GM23338 (cell line): ENCODE measurements at regions not wholly inside any gene's neighbourhood (a gene's known extent, or its start where the extent isn't known, plus 50 kb on each side); places are given as distances from the start of the nearest gene placed in this dataset.

ENCODE experiments used
- ATAC-seq: fragments of 200-7000 bp; cut with Tn5 transposase; 3 replicates; pipeline ENCODE4 v1.9.1; 2020
- DNase-seq: peaks from one replicate; pipeline ENCODE4 v3.0.0-alpha.2; 2015; ENCODE audit warnings: low spot score
- H2AFZ ChIP-seq: fragments of 200-600 bp; sonication (generic); 2 replicates; pipeline ENCODE4 v1.8.0; 2016; ENCODE audit warnings: antibody characterized with exemption, mild to moderate bottlenecking, moderate library complexity
- H3F3A ChIP-seq: fragments of 200-600 bp; sonication (generic); replicated peaks from 2 replicates; pipeline ENCODE4 v1.8.0; 2017; ENCODE audit warnings: antibody characterized with exemption, mixed run types, low read depth
- H3K27ac ChIP-seq: fragments of 200-600 bp; sonication (generic); 2 replicates; pipeline ENCODE4 v1.6.1; 2016; ENCODE audit warnings: low read depth
- H3K27me3 ChIP-seq: fragments of 200-600 bp; sonication (generic); 2 replicates; pipeline ENCODE4 v1.8.0; 2016; ENCODE audit warnings: mild to moderate bottlenecking, mixed run types, moderate library complexity; ENCODE audit not compliant: insufficient read depth
- H3K36me3 ChIP-seq: fragments of 200-600 bp; sonication (generic); 2 replicates; pipeline ENCODE4 v1.8.0; 2016; ENCODE audit warnings: mild to moderate bottlenecking; ENCODE audit not compliant: insufficient read depth
- H3K4me1 ChIP-seq: fragments of 200-600 bp; sonication (generic); 2 replicates; pipeline ENCODE4 v1.8.0; 2016; ENCODE audit warnings: mild to moderate bottlenecking, moderate library complexity; ENCODE audit not compliant: insufficient read depth
- H3K4me2 ChIP-seq: fragments of 200-600 bp; sonication (generic); 2 replicates; pipeline ENCODE4 v1.7.1; 2017; ENCODE audit warnings: mixed run types
- H3K4me3 ChIP-seq: fragments of 200-600 bp; sonication (generic); 2 replicates; pipeline ENCODE4 v1.6.1; 2016; ENCODE audit warnings: mixed run types
- H3K79me2 ChIP-seq: fragments of 200-600 bp; sonication (generic); replicated peaks from 2 replicates; pipeline ENCODE4 v1.8.0; 2017; ENCODE audit warnings: mild to moderate bottlenecking; ENCODE audit not compliant: insufficient read depth
- H3K9me2 ChIP-seq: fragments of 200-600 bp; sonication (generic); 2 replicates; pipeline ENCODE4 v1.8.0; 2017; ENCODE audit not compliant: insufficient read depth
- H4K20me1 ChIP-seq: fragments of 200-600 bp; sonication (generic); replicated peaks from 2 replicates; pipeline ENCODE4 v1.8.0; 2017; ENCODE audit warnings: mild to moderate bottlenecking; ENCODE audit not compliant: insufficient read depth
- H3K27ac Mint-ChIP-seq: 2 replicates; pipeline ENCODE4 v1.8.0; 2020; ENCODE audit warnings: inconsistent platforms, mild to moderate bottlenecking, moderate library complexity, mixed read lengths
- H3K27me3 Mint-ChIP-seq: 3 replicates; pipeline ENCODE4 v1.8.0; 2022; ENCODE audit warnings: low read depth, mild to moderate bottlenecking, moderate library complexity, mixed read lengths, inconsistent platforms; ENCODE audit not compliant: insufficient read depth, poor library complexity
- H3K36me3 Mint-ChIP-seq: 3 replicates; pipeline ENCODE4 v1.8.0; 2021; ENCODE audit warnings: low read depth, mild to moderate bottlenecking, inconsistent platforms, moderate library complexity, mixed read lengths
- H3K4me1 Mint-ChIP-seq: 3 replicates; pipeline ENCODE4 v1.8.0; 2020; ENCODE audit warnings: mild to moderate bottlenecking, inconsistent platforms, mixed read lengths
- H3K4me3 Mint-ChIP-seq: 3 replicates; pipeline ENCODE4 v1.8.0; 2021; ENCODE audit warnings: moderate library complexity, mild to moderate bottlenecking, inconsistent platforms, mixed read lengths
- H3K9me3 Mint-ChIP-seq: 3 replicates; pipeline ENCODE4 v1.8.0; 2020; ENCODE audit warnings: moderate library complexity, mild to moderate bottlenecking, inconsistent platforms, mixed read lengths
- CREB1 ChIP-seq: fragments of 250-450 bp; sonication (Bioruptor Pico); IDR thresholded peaks from 2 replicates; pipeline ENCODE4 v1.5.0; 2020; ENCODE audit warnings: low read depth, mild to moderate bottlenecking, moderate library complexity
- CTCF ChIP-seq, 2 experiments: fragments of 200-600 bp in 1 of 2; sonication (generic) in 1 of 2; conservative IDR thresholded peaks; 2 replicates each; pipeline versions ENCODE4 v1.5.1 to v1.6.1; 2016 to 2017; ENCODE audit warnings: antibody characterized with exemption in 2 of 2, low read depth in 2 of 2, mild to moderate bottlenecking in 2 of 2, moderate library complexity in 1 of 2
- ETS1 ChIP-seq: IDR thresholded peaks from 2 replicates; pipeline ENCODE4 v1.6.1; 2016; ENCODE audit warnings: antibody characterized with exemption
- EZH2 ChIP-seq: fragments of 200-600 bp; sonication (generic); IDR thresholded peaks from one replicate; pipeline ENCODE4 v1.8.0; 2017; ENCODE audit warnings: antibody characterized with exemption, mild to moderate bottlenecking, low read depth; ENCODE audit not compliant: unreplicated experiment
- EZH2phosphoT487 ChIP-seq: fragments of 200-600 bp; sonication (generic); IDR thresholded peaks from one replicate; pipeline ENCODE4 v1.8.1; 2018; ENCODE audit warnings: antibody characterized with exemption; ENCODE audit not compliant: unreplicated experiment
- NANOG ChIP-seq: IDR thresholded peaks from 2 replicates; pipeline ENCODE4 v1.6.1; 2016; ENCODE audit warnings: antibody characterized with exemption, borderline replicate concordance
- POLR2AphosphoS5 ChIP-seq: IDR thresholded peaks from 2 replicates; pipeline ENCODE4 v1.6.1; 2016; ENCODE audit warnings: antibody characterized with exemption, low read depth
- REST ChIP-seq: IDR thresholded peaks from one replicate; pipeline ENCODE4 v1.6.1; 2018; ENCODE audit warnings: antibody characterized with exemption; ENCODE audit not compliant: unreplicated experiment
- STAT1 ChIP-seq: IDR thresholded peaks from one replicate; pipeline ENCODE4 v1.6.1; 2016; ENCODE audit warnings: antibody characterized with exemption; ENCODE audit not compliant: unreplicated experiment
- ZNF114 ChIP-seq: fragments of 250-450 bp; sonication (Bioruptor Pico); IDR thresholded peaks from 2 replicates; pipeline ENCODE4 v1.5.0; 2020; ENCODE audit warnings: mild to moderate bottlenecking, moderate library complexity
- ZNF331 ChIP-seq: fragments of 250-450 bp; sonication (Bioruptor Pico); IDR thresholded peaks from 2 replicates; pipeline ENCODE4 v1.5.0; 2020; ENCODE audit warnings: low read depth, mild to moderate bottlenecking, moderate library complexity
- ZNF462 ChIP-seq: fragments of 250-450 bp; sonication (Bioruptor Pico); IDR thresholded peaks from 2 replicates; pipeline ENCODE4 v1.5.0; 2020; ENCODE audit warnings: mild to moderate bottlenecking, moderate library complexity

GRCh38 chr11:122337241-122337640, 221.2 kb upstream of the BLID start (continued):
- TF ChIP-seq REST (no peak), ETS1 (no peak), EZH2phosphoT487 (no peak), EZH2 (no peak), CTCF (conservative IDR thresholded peaks at IDR 0.05; ENCODE audit: low read depth in 2 of 2) (no peak), CREB1 (CRISPR knock-in tag) (no peak), POLR2AphosphoS5 (no peak), ZNF114 (CRISPR knock-in tag) (no peak), ZNF331 (CRISPR knock-in tag) (no peak), STAT1 (no peak)

- no peak overlapping the region for H2AFZ ChIP-seq
- no peak overlapping the region for H3K27ac Mint-ChIP-seq
- H3K9me3 Mint-ChIP-seq = no peaks in the 10 kb centered on the region
- H3K36me3 Mint-ChIP-seq = no peaks in the 10 kb centered on the region
- no peaks in the 10 kb centered on the region for H3F3A ChIP-seq
- H3K36me3 ChIP-seq = no peaks in the 10 kb centered on the region
- no peaks in the 10 kb centered on the region for H3K4me1 Mint-ChIP-seq
- H3K9me2 ChIP-seq = peaks cover 10% of the 10 kb centered on the region; the same call in 1 of the 2 replicates
- no peaks in the 10 kb centered on the region for H3K27me3 ChIP-seq
- DNase-seq (no peak), ATAC-seq (no peak)
- no peak overlapping the region for H3K4me3 Mint-ChIP-seq
- no peak overlapping the region for H3K27ac ChIP-seq
- H4K20me1 ChIP-seq = no peaks in the 10 kb centered on the region
- H3K4me3 ChIP-seq = no peak overlapping the region
- no peaks in the 10 kb centered on the region for H3K79me2 ChIP-seq
- peaks cover 1% of the 10 kb centered on the region for H3K27me3 Mint-ChIP-seq
- no peak overlapping the region for H3K4me2 ChIP-seq
- no peaks in the 10 kb centered on the region for H3K4me1 ChIP-seq
- no peak for TF ChIP-seq EZH2
- no peak for TF ChIP-seq ZNF462
- TF ChIP-seq STAT1 = no peak
- no peak for TF ChIP-seq NANOG
- TF ChIP-seq ZNF114 (CRISPR knock-in tag) = no peak
Observed at GRCh38 chr11:122336706-122337105, 220.7 kb upstream of the BLID start.
